ENCODE measurements at regions not wholly inside any gene's neighbourhood (a gene's known extent, or its start where the extent isn't known, plus 50 kb on each side); places are given as distances from the start of the nearest gene placed in this dataset.

- no peak for DNase-seq (ENCODE audit: missing footprints)
- no peak for ATAC-seq
- intact Hi-C loops (cut with DNase I), result no loop called here
These were observed 527.8 kb downstream of the MATN1 start for GRCh38 chr1:30195424-30196134.

GRCh38 chr1:30194741-30195423 is 528.5 kb downstream of the MATN1 start:
- no peak for ATAC-seq
- DNase-seq (ENCODE audit: missing footprints), result no peak
- intact Hi-C loops (cut with DNase I), result no loop called here

GRCh38 chr1:30194046-30194619 is 529.3 kb downstream of the MATN1 start:
- no peak for ATAC-seq
- intact Hi-C loops (cut with DNase I), result no loop called here
- no peak for DNase-seq (ENCODE audit: missing footprints)

GRCh38 chr1:30192969-30193630 is 530.3 kb downstream of the MATN1 start:
- ATAC-seq (no peak), DNase-seq (ENCODE audit: missing footprints) (no peak)
- intact Hi-C loops (cut with DNase I), result no loop called here

- intact Hi-C loops (cut with DNase I), result no loop called here
- ATAC-seq (peak; percentile 60), DNase-seq (ENCODE audit: missing footprints) (no peak)
These were observed 532.2 kb downstream of the MATN1 start for GRCh38 chr1:30191154-30191702.

GRCh38 chr1:30190511-30191153 is 532.8 kb downstream of the MATN1 start:
- intact Hi-C loops (cut with DNase I), result no loop called here
- ATAC-seq, result no peak
- no peak for DNase-seq (ENCODE audit: missing footprints)

GRCh38 chr1:30189818-30190500 is 533.4 kb downstream of the MATN1 start:
- ATAC-seq (no peak), DNase-seq (ENCODE audit: missing footprints) (no peak)
- intact Hi-C loops (cut with DNase I), result no loop called here

GRCh38 chr1:30188999-30189398 is 534.4 kb downstream of the MATN1 start:
- DNase-seq (ENCODE audit: missing footprints) (no peak), ATAC-seq (no peak)
- intact Hi-C loops (cut with DNase I), result no loop called here

- DNase-seq (ENCODE audit: missing footprints), result no peak
- no peak for ATAC-seq
- intact Hi-C loops (cut with DNase I), result no loop called here
These were observed 535.1 kb downstream of the MATN1 start for GRCh38 chr1:30188329-30188728.

GRCh38 chr1:30187413-30188023 is 535.9 kb downstream of the MATN1 start:
- intact Hi-C loops (cut with DNase I), result no loop called here
- no peak for DNase-seq (ENCODE audit: missing footprints)
- ATAC-seq, result no peak

GRCh38 chr1:30186586-30186985 is 536.8 kb downstream of the MATN1 start:
- ATAC-seq, result no peak
- DNase-seq (ENCODE audit: missing footprints), result no peak
- intact Hi-C loops (cut with DNase I), result no loop called here

GRCh38 chr1:30185809-30186208 is 537.6 kb downstream of the MATN1 start:
- no peak for DNase-seq (ENCODE audit: missing footprints)
- ATAC-seq, result no peak

GRCh38 chr1:30185313-30185712 is 538.1 kb downstream of the MATN1 start:
- ATAC-seq (no peak), DNase-seq (ENCODE audit: missing footprints) (no peak)
- intact Hi-C loops (cut with DNase I), result no loop called here

More at GRCh38 chr1:30185809-30186208, 537.6 kb downstream of the MATN1 start:
- intact Hi-C loops (cut with DNase I), result no loop called here

GRCh38 chr1:30184393-30185141 is 538.8 kb downstream of the MATN1 start:
- DNase-seq (ENCODE audit: missing footprints) (no peak), ATAC-seq (no peak)
- intact Hi-C loops (cut with DNase I), result no loop called here

GRCh38 chr1:30183895-30184294 is 539.5 kb downstream of the MATN1 start:
- intact Hi-C loops (cut with DNase I), result no loop called here
- ATAC-seq (no peak), DNase-seq (ENCODE audit: missing footprints) (no peak)

- intact Hi-C loops (cut with DNase I), result no loop called here
- ATAC-seq (no peak), DNase-seq (ENCODE audit: missing footprints) (no peak)
These were observed 540.4 kb downstream of the MATN1 start for GRCh38 chr1:30183006-30183405.

- intact Hi-C loops (cut with DNase I), result no loop called here
- DNase-seq (ENCODE audit: missing footprints) (no peak), ATAC-seq (no peak)
These were observed 543.3 kb downstream of the MATN1 start for GRCh38 chr1:30179942-30180543.
